GM12865 (cell line): ENCODE measurements at regions not wholly inside any gene's neighbourhood (a gene's known extent, or its start where the extent isn't known, plus 50 kb on each side); places are given as distances from the start of the nearest gene placed in this dataset.

Experiments used
- DNase-seq: peaks from one replicate; pipeline ENCODE4 v3.0.0; 2010; ENCODE audit warnings: low read depth
- H3K4me3 ChIP-seq: 2 replicates; pipeline ENCODE4 v1.5.1; 2011; ENCODE audit warnings: mild to moderate bottlenecking, low read depth, low read length, control low read depth
- TF ChIP-seq, protein P1 (sequence below): IDR thresholded peaks from 2 replicates; pipeline ENCODE4 v1.5.1; 2011; ENCODE audit warnings: low read length, control low read depth, low read depth, inconsistent platforms; ENCODE audit not compliant: insufficient read depth; ENCODE audit errors: missing control alignments

DNA sequence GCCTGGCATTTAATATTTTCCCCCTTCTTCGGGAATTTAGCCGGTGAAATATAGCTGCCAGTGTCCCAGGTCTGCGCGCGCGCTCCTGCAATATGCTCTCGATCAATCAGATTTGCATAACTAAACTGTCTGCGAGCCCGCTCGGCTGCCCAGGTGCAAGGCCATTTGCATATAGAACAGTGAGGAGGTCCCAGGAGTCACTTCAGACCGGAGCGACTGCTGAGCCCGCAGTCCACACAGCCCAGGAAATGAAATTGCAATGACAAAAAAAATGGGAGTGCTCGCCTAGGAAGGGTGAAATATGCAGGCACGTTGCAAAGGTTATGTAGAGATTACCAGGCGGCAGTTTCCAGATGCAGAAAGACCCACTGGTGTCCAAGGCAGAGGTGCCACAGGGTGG, 228.5 kb downstream of the VRK1 start:
- DNase-seq: peak; percentile 55
- no peak overlapping the region for H3K4me3 ChIP-seq
- TF ChIP-seq, protein P1, sequence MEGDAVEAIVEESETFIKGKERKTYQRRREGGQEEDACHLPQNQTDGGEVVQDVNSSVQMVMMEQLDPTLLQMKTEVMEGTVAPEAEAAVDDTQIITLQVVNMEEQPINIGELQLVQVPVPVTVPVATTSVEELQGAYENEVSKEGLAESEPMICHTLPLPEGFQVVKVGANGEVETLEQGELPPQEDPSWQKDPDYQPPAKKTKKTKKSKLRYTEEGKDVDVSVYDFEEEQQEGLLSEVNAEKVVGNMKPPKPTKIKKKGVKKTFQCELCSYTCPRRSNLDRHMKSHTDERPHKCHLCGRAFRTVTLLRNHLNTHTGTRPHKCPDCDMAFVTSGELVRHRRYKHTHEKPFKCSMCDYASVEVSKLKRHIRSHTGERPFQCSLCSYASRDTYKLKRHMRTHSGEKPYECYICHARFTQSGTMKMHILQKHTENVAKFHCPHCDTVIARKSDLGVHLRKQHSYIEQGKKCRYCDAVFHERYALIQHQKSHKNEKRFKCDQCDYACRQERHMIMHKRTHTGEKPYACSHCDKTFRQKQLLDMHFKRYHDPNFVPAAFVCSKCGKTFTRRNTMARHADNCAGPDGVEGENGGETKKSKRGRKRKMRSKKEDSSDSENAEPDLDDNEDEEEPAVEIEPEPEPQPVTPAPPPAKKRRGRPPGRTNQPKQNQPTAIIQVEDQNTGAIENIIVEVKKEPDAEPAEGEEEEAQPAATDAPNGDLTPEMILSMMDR: no peak

DNA sequence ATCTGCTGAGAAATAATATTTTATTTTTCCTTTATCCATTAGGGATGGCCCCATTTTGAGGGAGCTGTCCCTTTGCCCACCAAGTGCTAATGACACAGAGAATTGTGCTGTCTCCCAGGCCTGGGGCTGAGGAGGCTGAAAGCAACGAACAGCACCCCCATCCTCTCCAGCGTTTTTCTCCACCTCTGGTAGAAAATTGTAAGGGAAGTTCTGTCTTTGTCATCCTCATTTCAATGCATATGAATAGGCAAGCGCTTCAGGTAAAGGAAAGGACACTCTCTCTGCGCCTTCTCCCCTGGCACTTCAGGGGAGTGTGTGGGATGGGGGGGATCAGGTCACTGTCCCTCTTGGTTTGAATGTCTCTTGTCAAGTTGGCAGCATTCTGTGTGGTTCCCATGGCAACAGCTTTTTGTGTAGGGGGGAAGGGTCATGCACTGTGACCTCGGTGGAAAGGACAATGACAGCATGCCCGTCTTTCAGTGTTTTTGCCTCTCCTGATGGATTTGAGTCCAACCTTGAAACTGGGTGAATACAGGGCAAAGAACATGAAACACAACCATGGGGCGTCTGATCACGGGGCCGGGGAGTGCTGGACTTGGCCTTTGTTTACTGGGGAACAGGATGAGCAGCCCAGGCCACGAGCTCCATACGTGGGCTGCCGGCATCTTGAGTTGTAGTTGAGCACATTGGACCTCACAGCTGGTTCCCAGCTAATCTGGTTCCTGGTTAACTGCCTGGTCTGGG, 230.2 kb downstream of the VRK1 start:
- H3K4me3 ChIP-seq: no peak overlapping the region
- DNase-seq: no peak
- TF ChIP-seq, protein P1: no peak

DNA sequence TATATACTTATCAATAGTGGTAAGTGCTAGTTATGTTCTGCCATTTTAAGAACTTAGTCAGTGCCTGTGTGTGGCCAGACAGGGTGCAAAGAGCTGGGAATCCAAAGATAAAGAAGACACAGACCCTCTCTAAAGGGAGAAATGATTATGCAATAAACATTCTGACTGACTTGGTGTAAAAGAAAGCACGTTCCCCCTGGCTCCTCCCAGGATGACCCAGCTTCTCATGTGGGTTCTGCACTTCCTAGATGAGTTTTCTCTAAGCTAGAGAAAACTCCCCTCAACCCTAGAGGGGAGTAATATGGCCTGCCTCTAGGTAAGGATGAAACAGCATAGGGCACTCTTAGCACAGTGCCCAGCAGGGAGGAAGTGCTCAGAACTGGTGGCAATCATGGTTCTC, 231.2 kb downstream of the VRK1 start:
- DNase-seq: peak; percentile 18

DNA sequence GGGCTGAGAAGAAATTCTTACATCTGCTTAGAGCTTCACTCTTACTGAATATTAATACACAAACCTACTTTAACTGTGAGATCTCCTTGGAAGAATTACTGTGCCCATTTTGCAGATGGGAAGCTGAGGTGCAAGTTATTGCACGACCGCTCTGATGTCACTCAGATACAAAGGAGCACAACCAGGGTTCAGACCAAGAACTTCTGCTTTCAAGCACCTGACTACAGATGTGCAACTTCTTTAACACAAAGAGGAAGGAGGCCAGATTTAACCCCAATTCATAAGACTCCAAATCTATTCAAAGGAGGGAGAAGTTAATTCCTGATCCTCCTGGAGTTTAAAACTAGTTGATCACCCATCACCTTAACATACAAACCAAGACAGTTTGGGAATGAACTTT, 232.6 kb downstream of the VRK1 start:
- TF ChIP-seq, protein P1: no peak
- no peak overlapping the region for H3K4me3 ChIP-seq
- DNase-seq: no peak

More for the DNA sequence above, 231.2 kb downstream of the VRK1 start:
- TF ChIP-seq, protein P1: no peak
- H3K4me3 ChIP-seq: no peak overlapping the region

DNA sequence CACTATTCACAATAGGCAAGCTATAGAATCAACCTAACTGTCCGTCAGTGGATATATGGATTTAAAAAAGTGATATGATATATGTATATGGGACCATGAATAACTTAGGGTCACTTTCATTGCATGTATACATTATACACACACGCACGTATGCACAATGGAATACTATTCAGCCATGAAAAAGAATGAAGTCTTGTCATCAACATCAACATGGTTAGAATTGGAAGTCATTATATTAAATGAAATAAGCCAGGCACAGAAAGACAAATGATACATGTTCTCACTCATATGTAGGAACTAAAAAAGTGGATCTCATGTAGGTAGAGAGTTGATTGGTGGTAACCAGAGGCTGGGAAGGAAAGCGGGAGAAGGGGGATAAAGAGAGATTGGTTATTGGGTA, 234.3 kb downstream of the VRK1 start:
- DNase-seq: no peak
- TF ChIP-seq, protein P1: no peak
- H3K4me3 ChIP-seq: no peak overlapping the region

DNA sequence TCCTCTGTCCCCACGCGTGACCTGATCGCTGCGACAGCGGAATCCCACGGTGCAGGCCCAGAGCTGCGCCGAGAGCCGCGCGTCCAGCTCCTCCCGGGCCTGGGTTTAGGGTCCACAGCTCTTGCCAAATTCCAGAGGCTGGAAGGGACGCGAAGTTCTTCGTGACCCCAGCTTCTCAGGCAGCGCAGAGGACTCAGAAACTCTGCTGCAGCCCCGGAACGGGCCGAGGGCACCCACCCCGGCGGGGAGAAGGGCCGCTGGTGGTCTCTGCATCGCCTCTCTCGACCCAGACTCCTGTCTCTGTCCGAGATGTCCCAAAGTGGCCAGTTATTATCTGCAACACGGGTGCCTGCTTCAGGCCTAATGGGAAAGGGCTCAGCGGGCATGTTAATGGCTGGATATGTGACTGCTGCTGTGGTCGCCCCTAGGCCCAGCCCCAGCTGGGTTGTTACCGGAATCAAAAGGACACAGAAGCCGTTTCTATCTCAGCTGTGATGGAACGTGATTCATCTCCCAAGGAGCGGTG, 236.4 kb downstream of the VRK1 start:
- no peak overlapping the region for H3K4me3 ChIP-seq
- DNase-seq: no peak
- TF ChIP-seq, protein P1: no peak

DNA sequence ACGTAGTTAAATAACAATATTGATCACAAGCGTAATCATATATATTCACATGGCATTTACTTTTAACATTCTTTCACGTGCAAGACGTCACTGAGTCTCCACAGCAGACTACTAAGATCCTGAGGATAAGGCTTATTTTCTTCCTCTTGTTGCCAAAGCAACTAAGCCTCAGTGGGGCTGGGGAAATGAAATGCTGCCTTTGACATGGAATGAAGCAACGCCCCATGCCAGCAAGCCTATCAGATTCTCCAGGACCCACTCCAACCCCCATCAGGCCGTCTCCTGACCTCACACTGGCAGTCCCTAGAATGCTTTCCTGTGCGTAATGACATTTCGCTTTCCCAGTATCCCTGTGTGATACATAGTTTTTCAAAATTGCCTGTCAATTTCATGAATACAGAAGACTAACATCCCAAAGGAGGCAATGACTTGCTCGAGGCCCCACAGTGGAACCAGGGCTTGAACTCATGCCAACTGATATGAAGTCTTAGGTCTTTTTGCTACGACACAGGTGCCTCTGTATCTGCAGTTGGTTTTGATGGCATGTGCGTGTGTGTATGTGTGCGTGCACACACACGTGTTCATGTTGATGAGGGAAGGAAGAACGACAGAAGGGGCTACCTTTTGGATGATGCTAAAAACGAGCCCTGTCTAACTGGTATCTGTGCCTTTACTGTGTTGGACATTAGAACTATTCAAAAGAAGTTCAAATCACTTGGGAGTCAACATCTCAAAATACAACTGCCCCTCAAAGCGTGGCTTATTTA, 239.1 kb downstream of the VRK1 start:
- TF ChIP-seq, protein P1: no peak
- H3K4me3 ChIP-seq: no peak overlapping the region
- no peak for DNase-seq
